ENCODE measurements at regions not wholly inside any gene's neighbourhood (a gene's known extent, or its start where the extent isn't known, plus 50 kb on each side); places are given as distances from the start of the nearest gene placed in this dataset.

DNA sequence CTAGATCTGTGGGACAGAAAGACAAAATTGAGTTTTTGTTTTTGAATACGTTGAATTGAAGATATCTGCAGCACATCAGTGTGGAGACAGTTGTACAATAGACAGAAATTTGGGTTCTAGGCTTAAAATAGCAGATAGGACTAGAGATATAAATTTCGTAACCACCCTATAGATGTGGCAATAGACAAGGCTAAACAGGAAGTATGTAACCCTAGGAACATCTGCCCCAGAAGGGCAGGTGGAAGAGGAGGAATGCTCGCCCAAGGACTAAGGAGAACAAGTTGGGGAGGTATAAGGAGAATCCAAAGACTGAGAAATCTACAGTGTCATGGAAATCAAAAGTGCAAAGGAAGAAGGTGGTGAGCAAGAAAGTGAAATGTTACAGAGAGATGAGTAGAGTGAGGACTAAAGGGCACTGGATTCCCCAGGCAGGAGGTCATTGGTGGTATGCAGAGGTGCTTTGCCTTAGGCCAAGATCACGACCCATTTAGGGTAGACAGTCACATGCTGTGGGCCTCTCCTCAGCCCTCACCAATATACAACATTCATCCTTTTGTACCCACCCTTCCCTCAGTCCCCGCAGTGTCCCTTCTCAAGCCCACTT lies 109.1 kb upstream of the ELL2 start (continued):
- TF ChIP-seq, protein P1, sequence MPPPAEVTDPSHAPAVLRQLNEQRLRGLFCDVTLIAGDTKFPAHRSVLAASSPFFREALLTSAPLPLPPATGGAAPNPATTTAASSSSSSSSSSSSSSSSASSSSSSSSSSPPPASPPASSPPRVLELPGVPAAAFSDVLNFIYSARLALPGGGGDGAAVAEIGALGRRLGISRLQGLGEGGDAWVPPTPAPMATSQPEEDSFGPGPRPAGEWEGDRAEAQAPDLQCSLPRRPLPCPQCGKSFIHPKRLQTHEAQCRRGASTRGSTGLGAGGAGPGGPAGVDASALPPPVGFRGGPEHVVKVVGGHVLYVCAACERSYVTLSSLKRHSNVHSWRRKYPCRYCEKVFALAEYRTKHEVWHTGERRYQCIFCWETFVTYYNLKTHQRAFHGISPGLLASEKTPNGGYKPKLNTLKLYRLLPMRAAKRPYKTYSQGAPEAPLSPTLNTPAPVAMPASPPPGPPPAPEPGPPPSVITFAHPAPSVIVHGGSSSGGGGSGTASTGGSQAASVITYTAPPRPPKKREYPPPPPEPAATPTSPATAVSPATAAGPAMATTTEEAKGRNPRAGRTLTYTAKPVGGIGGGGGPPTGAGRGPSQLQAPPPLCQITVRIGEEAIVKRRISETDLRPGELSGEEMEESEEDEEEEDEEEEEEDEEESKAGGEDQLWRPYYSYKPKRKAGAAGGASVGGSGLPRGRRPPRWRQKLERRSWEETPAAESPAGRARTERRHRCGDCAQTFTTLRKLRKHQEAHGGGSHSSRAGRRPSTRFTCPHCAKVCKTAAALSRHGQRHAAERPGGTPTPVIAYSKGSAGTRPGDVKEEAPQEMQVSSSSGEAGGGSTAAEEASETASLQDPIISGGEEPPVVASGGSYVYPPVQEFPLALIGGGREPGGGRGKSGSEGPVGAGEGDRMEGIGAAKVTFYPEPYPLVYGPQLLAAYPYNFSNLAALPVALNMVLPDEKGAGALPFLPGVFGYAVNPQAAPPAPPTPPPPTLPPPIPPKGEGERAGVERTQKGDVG (CRISPR knock-in tag; IDR thresholded peaks at IDR 0.05) = no peak

DNA sequence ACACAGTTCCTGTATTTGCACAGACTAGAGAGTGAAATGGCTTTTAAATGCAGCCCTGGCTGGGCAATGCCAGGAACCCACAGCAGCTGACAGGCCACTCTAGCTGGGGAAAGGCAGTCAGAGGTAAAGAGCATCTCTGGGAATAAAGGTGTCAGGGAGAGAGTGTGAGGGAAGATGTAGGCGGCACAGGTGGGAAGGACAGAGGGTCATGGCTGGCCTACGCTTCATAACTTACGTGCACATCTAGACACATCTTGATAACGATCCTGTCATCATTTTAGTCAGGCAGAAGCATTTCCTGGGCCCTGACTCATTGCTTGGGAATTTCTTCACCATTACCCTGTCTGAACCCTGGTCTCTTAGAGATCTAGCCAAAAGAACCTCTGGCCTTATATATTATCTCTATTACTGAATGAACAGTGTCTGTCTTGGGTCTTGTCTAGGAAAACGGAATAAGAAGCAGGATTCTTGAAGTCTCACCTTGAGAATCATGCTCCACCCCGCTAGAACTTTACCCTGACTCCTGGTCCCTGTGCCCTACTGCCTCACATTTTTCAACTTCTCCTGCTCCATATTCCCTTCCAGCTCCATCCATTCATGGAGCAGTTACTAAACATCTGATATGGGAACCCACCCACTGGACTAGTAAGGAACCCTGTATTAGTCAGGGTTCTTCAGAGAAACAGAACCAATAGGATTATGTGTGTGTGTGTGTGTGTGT lies 106.4 kb upstream of the ELL2 start:
- POLR2A ChIA-PET = interaction anchor here (0.6 kb wide), 1 partner anchor 10 kb away, joined by 4 read pairs; no protein-coding TSS in a partner anchor
- no TSS peak for BruUV-seq (replicated peaks)

More for the DNA sequence above, 106.4 kb upstream of the ELL2 start:
- intact Hi-C loops (cut with micrococcal nuclease; ENCODE audit: unreplicated experiment) = no loop called here
- in situ Hi-C loops (cut with MboI) = no loop called here
- TF ChIP-seq JUNB (IDR thresholded peaks at IDR 0.05) = no peak
- TF ChIP-seq, protein P2, sequence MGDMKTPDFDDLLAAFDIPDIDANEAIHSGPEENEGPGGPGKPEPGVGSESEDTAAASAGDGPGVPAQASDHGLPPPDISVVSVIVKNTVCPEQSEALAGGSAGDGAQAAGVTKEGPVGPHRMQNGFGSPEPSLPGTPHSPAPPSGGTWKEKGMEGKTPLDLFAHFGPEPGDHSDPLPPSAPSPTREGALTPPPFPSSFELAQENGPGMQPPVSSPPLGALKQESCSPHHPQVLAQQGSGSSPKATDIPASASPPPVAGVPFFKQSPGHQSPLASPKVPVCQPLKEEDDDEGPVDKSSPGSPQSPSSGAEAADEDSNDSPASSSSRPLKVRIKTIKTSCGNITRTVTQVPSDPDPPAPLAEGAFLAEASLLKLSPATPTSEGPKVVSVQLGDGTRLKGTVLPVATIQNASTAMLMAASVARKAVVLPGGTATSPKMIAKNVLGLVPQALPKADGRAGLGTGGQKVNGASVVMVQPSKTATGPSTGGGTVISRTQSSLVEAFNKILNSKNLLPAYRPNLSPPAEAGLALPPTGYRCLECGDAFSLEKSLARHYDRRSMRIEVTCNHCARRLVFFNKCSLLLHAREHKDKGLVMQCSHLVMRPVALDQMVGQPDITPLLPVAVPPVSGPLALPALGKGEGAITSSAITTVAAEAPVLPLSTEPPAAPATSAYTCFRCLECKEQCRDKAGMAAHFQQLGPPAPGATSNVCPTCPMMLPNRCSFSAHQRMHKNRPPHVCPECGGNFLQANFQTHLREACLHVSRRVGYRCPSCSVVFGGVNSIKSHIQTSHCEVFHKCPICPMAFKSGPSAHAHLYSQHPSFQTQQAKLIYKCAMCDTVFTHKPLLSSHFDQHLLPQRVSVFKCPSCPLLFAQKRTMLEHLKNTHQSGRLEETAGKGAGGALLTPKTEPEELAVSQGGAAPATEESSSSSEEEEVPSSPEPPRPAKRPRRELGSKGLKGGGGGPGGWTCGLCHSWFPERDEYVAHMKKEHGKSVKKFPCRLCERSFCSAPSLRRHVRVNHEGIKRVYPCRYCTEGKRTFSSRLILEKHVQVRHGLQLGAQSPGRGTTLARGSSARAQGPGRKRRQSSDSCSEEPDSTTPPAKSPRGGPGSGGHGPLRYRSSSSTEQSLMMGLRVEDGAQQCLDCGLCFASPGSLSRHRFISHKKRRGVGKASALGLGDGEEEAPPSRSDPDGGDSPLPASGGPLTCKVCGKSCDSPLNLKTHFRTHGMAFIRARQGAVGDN (IDR thresholded peaks at IDR 0.05) = no peak
- TF ChIP-seq PAX5 (IDR thresholded peaks at IDR 0.05; ENCODE audit: borderline replicate concordance, low read depth, low read length) = no peak
- TF ChIP-seq, protein P3, sequence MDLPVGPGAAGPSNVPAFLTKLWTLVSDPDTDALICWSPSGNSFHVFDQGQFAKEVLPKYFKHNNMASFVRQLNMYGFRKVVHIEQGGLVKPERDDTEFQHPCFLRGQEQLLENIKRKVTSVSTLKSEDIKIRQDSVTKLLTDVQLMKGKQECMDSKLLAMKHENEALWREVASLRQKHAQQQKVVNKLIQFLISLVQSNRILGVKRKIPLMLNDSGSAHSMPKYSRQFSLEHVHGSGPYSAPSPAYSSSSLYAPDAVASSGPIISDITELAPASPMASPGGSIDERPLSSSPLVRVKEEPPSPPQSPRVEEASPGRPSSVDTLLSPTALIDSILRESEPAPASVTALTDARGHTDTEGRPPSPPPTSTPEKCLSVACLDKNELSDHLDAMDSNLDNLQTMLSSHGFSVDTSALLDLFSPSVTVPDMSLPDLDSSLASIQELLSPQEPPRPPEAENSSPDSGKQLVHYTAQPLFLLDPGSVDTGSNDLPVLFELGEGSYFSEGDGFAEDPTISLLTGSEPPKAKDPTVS (IDR thresholded peaks at IDR 0.05; ENCODE audit: low read depth, low read length) = no peak
- no peak for TF ChIP-seq CHD2 (IDR thresholded peaks at IDR 0.05; ENCODE audit: borderline replicate concordance, low read depth, low read length)
- no peak for TF ChIP-seq IKZF2 (IDR thresholded peaks at IDR 0.05)
- no peak for TF ChIP-seq HDAC6 (IDR thresholded peaks at IDR 0.05; ENCODE audit: unreplicated experiment)
- no peaks in the 10 kb centered on the region for H4K20me1 ChIP-seq (ENCODE audit: control insufficient read depth, insufficient read depth)
- DNase-seq (ENCODE audit: low read depth, low spot score) (no peak), FAIRE-seq (no peak), ATAC-seq (no peak)
- no peaks in the 10 kb centered on the region for H3K36me3 ChIP-seq (ENCODE audit: control insufficient read depth in 2 of 2, insufficient read depth in 2 of 2, low read length in 1 of 2)
- peaks cover 5% of the 10 kb centered on the region for H3K4me1 ChIP-seq (ENCODE audit: control insufficient read depth, insufficient read depth, low read length)
- H3K79me2 ChIP-seq (ENCODE audit: control insufficient read depth, insufficient read depth, low read length) = no peaks in the 10 kb centered on the region
- ChIA-PET RAD21 (ENCODE audit: unreplicated experiment) (no interaction called here), SMC1A (ENCODE audit: uncharacterized antibody, unreplicated experiment) (no interaction called here), CTCF (no interaction called here)
- H3K9ac ChIP-seq (ENCODE audit: control insufficient read depth, insufficient read depth, low read length) = no peak overlapping the region
- H3K4me2 ChIP-seq (ENCODE audit: control insufficient read depth, insufficient read depth) = no peak overlapping the region
- no peak overlapping the region for H3K4me3 ChIP-seq
- no peak overlapping the region for H3K27ac ChIP-seq (ENCODE audit: control insufficient read depth, insufficient read depth)
- H2AFZ ChIP-seq (ENCODE audit: control insufficient read depth, low read depth, low read length) = peak overlapping the region; percentile 15
- WGBS (ENCODE audit: insufficient coverage, insufficient replicate concordance, low lambda C conversion rate, missing lambda C conversion rate) = 64% methylated on average over 6 of the region's 6 CpGs
- no peaks in the 10 kb centered on the region for H3K9me3 ChIP-seq (replicated peaks; ENCODE audit: control insufficient read depth, insufficient read depth, low read length)
- H3K27me3 ChIP-seq (replicated peaks in 1 of 2; ENCODE audit: control insufficient read depth in 2 of 2, insufficient read depth in 2 of 2, low read length in 1 of 2) = no peaks in the 10 kb centered on the region
